Uterus (tissue), 3 donors: ENCODE measurements at regions not wholly inside any gene's neighbourhood (a gene's known extent, or its start where the extent isn't known, plus 50 kb on each side); places are given as distances from the start of the nearest gene placed in this dataset.
"Not testable (repeated sequence)": the region's sequence is repeated elsewhere in the genome, so short reads cannot be mapped to it uniquely, and the experiment has no call there.

ENCODE experiments used
- DNase-seq, 2 donors: peaks; one replicate each; pipeline ENCODE4 v3.0.0-alpha.2; 2019 to 2020
- H3K27ac ChIP-seq, 2 donors: fragments of 200-600 bp; sonication (generic); 1 replicate in 1 of 2; 2 replicates in 1 of 2; pipeline ENCODE4 v1.5.1; 2016 to 2018
- H3K27me3 ChIP-seq, 2 donors: fragments of 200-600 bp; sonication (generic); one replicate each; pipeline ENCODE4 v1.5.1; 2018 to 2019; ENCODE audit warnings: control low read depth in 1 of 2
- H3K36me3 ChIP-seq, 2 donors: fragments of 200-600 bp; sonication (generic); one replicate each; pipeline ENCODE4 v1.5.1; 2019; ENCODE audit warnings: control low read depth in 1 of 2
- H3K4me1 ChIP-seq, 2 donors: fragments of 200-600 bp; sonication (generic); one replicate each; pipeline ENCODE4 v1.5.1; 2018 to 2019; ENCODE audit warnings: control low read depth in 1 of 2
- H3K4me3 ChIP-seq, 2 donors: fragments of 200-600 bp; sonication (generic); 1 replicate in 1 of 2; 2 replicates in 1 of 2; pipeline ENCODE4 v1.5.1; 2018 to 2019; ENCODE audit warnings: mild to moderate bottlenecking in 1 of 2
- H3K9me3 ChIP-seq, 2 donors: fragments of 200-600 bp; sonication (generic); one replicate each; pipeline ENCODE4 v1.5.1; 2019; ENCODE audit warnings: control low read depth in 1 of 2
- CTCF ChIP-seq, 4 experiments: fragments of 200-600 bp in 2 of 4; fragments of 450-650 bp in 2 of 4; sonication (generic) in 2 of 4; IDR thresholded peaks; one replicate each; pipeline ENCODE4 v1.5.1; 2016 to 2019; ENCODE audit warnings: antibody characterized with exemption in 4 of 4, mild to moderate bottlenecking in 2 of 4, moderate library complexity in 1 of 4
- POLR2A ChIP-seq, 2 donors: fragments of 450-650 bp; IDR thresholded peaks; one replicate each; pipeline ENCODE4 v1.6.1; 2016; ENCODE audit warnings: antibody characterized with exemption in 2 of 2, mild to moderate bottlenecking in 1 of 2, moderate library complexity in 1 of 2
- intact Hi-C: fragments of 100-400 bp; cut with DNase I; formaldehyde crosslinking; loops from one replicate; pipeline ENCODE4 v1.15.1; 2023; ENCODE audit warnings: low total_unique reads
- donor health status: DM: yes; HTN: yes; CAD: no.

GRCh38 chr17:31609996-31610910, 218.8 kb downstream of the RAB11FIP4 start:
- TF ChIP-seq CTCF (IDR thresholded peaks at IDR 0.05) (no peak), POLR2A (IDR thresholded peaks at IDR 0.05) (no peak)
- intact Hi-C loops: no loop called here
- Histone ChIP-seq H3K36me3 (no peaks in the 10 kb centered on the region), H3K27me3 (no peaks in the 10 kb centered on the region), H3K4me1 (no peaks in the 10 kb centered on the region), H3K27ac (no peak overlapping the region), H3K9me3 (no peaks in the 10 kb centered on the region), H3K4me3 (no peak overlapping the region)
- DNase-seq: no peak

- no peaks in the 10 kb centered on the region for H3K4me1 ChIP-seq
- no peak for TF ChIP-seq POLR2A (IDR thresholded peaks at IDR 0.05)
- TF ChIP-seq CTCF (IDR thresholded peaks at IDR 0.05): no peak
- H3K27me3 ChIP-seq: no peaks in the 10 kb centered on the region
- intact Hi-C loops: no loop called here
- no peak for DNase-seq
- H3K27ac ChIP-seq: no peak overlapping the region
- no peak overlapping the region for H3K4me3 ChIP-seq
- H3K9me3 ChIP-seq: no peaks in the 10 kb centered on the region
- no peaks in the 10 kb centered on the region for H3K36me3 ChIP-seq
Measured at GRCh38 chr17:31609331-31609730, 217.9 kb downstream of the RAB11FIP4 start.

GRCh38 chr17:31608659-31609254, 217.3 kb downstream of the RAB11FIP4 start:
- Histone ChIP-seq H3K9me3 (no peaks in the 10 kb centered on the region), H3K4me1 (no peaks in the 10 kb centered on the region), H3K27ac (no peak overlapping the region), H3K36me3 (no peaks in the 10 kb centered on the region), H3K4me3 (no peak overlapping the region), H3K27me3 (no peaks in the 10 kb centered on the region)
- intact Hi-C loops: no loop called here
- TF ChIP-seq POLR2A (IDR thresholded peaks at IDR 0.05) (no peak), CTCF (IDR thresholded peaks at IDR 0.05) (no peak)
- no peak for DNase-seq

- Histone ChIP-seq H3K9me3 (no peaks in the 10 kb centered on the region), H3K4me1 (no peaks in the 10 kb centered on the region), H3K4me3 (no peak overlapping the region), H3K36me3 (no peaks in the 10 kb centered on the region), H3K27me3 (no peaks in the 10 kb centered on the region), H3K27ac (no peak overlapping the region)
- TF ChIP-seq CTCF (IDR thresholded peaks at IDR 0.05) (no peak), POLR2A (IDR thresholded peaks at IDR 0.05) (no peak)
- no peak for DNase-seq
- intact Hi-C loops: no loop called here
Measured at GRCh38 chr17:31605761-31606160, 214.3 kb downstream of the RAB11FIP4 start.

- intact Hi-C loops: no loop called here
- Histone ChIP-seq H3K27me3 (no peaks in the 10 kb centered on the region), H3K27ac (no peak overlapping the region), H3K9me3 (no peaks in the 10 kb centered on the region), H3K4me3 (no peak overlapping the region), H3K4me1 (no peaks in the 10 kb centered on the region), H3K36me3 (no peaks in the 10 kb centered on the region)
- no peak for DNase-seq
- no peak for TF ChIP-seq POLR2A (IDR thresholded peaks at IDR 0.05)
- TF ChIP-seq CTCF (IDR thresholded peaks at IDR 0.05): no peak
Measured at GRCh38 chr17:31604936-31605335, 213.5 kb downstream of the RAB11FIP4 start.

DNA sequence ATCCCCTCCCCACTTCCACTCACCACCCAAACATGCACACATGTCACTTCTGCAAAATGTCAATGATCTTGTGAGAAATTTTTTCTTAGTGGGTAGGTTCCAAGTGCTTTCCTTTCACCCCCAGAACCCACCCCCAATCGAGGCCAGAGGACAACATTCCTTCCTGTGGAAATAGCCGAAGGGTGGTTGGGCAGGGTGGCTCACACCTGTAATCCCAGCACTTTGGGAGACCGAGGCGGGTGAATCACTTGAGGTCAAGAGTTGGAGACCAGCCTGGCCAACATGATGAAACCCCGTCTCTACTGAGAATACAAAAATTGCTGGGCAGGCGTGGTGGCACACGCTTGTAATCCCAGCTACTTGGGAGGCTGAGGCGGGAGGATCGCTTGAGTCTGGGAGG, 208.7 kb downstream of the RAB11FIP4 start:
- intact Hi-C loops, DNase-seq, H3K36me3 ChIP-seq, H3K4me3 ChIP-seq, H3K27ac ChIP-seq, H3K9me3 ChIP-seq, H3K27me3 ChIP-seq: not testable (repeated sequence)
- peaks cover 0 to 10% of the 10 kb centered on the region in 2 donors for H3K4me1 ChIP-seq
